ENCODE measurements at regions not wholly inside any gene's neighbourhood (a gene's known extent, or its start where the extent isn't known, plus 50 kb on each side); places are given as distances from the start of the nearest gene placed in this dataset.

GRCh38 chr21:24729568-24729967, 877.7 kb downstream of the MRPL39 start:
- Histone ChIP-seq H3K4me3 (ENCODE audit: low read length) (no peak overlapping the region), H3K27ac (ENCODE audit: low read length) (no peak overlapping the region), H4K20me1 (ENCODE audit: insufficient read depth, low read length) (no peaks in the 10 kb centered on the region), H3K4me1 (ENCODE audit: low read length) (no peaks in the 10 kb centered on the region), H2AFZ (ENCODE audit: low read depth, low read length) (no peak overlapping the region), H3K9me3 (ENCODE audit: insufficient read depth, low read length) (no peaks in the 10 kb centered on the region), H3K36me3 (replicated peaks; ENCODE audit: low read depth, low read length) (no peaks in the 10 kb centered on the region), H3K79me2 (ENCODE audit: low read length) (no peaks in the 10 kb centered on the region), H3K4me2 (ENCODE audit: low read length) (no peak overlapping the region), H3K9ac (ENCODE audit: low read length) (no peak overlapping the region), H3K27me3 (ENCODE audit: low read depth, low read length) (no peaks in the 10 kb centered on the region)
- no peak for TF ChIP-seq CTCF (IDR thresholded peaks at IDR 0.05; ENCODE audit: low read depth, low read length)
- TF ChIP-seq EZH2phosphoT487 (IDR thresholded peaks at IDR 0.05; ENCODE audit: low read depth): no peak

GRCh38 chr21:24727803-24728440, 879.4 kb downstream of the MRPL39 start:
- H3K27me3 ChIP-seq (ENCODE audit: low read depth, low read length): no peaks in the 10 kb centered on the region
- H3K9me3 ChIP-seq (ENCODE audit: insufficient read depth, low read length): no peaks in the 10 kb centered on the region
- no peak for TF ChIP-seq CTCF (IDR thresholded peaks at IDR 0.05; ENCODE audit: low read depth, low read length)
- TF ChIP-seq EZH2phosphoT487 (IDR thresholded peaks at IDR 0.05; ENCODE audit: low read depth): no peak
- H3K27ac ChIP-seq (ENCODE audit: low read length): no peak overlapping the region
- H3K4me1 ChIP-seq (ENCODE audit: low read length): no peaks in the 10 kb centered on the region
- H3K4me2 ChIP-seq (ENCODE audit: low read length): no peak overlapping the region
- H3K79me2 ChIP-seq (ENCODE audit: low read length): no peaks in the 10 kb centered on the region
- no peak overlapping the region for H3K9ac ChIP-seq (ENCODE audit: low read length)
- no peak overlapping the region for H2AFZ ChIP-seq (ENCODE audit: low read depth, low read length)
- no peaks in the 10 kb centered on the region for H4K20me1 ChIP-seq (ENCODE audit: insufficient read depth, low read length)
- H3K36me3 ChIP-seq (replicated peaks; ENCODE audit: low read depth, low read length): no peaks in the 10 kb centered on the region
- no peak overlapping the region for H3K4me3 ChIP-seq (ENCODE audit: low read length)

GRCh38 chr21:24716281-24716918, 890.9 kb downstream of the MRPL39 start:
- Histone ChIP-seq H3K79me2 (ENCODE audit: low read length) (no peaks in the 10 kb centered on the region), H3K9me3 (ENCODE audit: insufficient read depth, low read length) (no peaks in the 10 kb centered on the region), H3K4me1 (ENCODE audit: low read length) (no peaks in the 10 kb centered on the region), H3K27me3 (ENCODE audit: low read depth, low read length) (no peaks in the 10 kb centered on the region), H3K27ac (ENCODE audit: low read length) (no peak overlapping the region), H3K36me3 (replicated peaks; ENCODE audit: low read depth, low read length) (no peaks in the 10 kb centered on the region), H3K4me3 (ENCODE audit: low read length) (no peak overlapping the region), H3K9ac (ENCODE audit: low read length) (no peak overlapping the region), H2AFZ (ENCODE audit: low read depth, low read length) (no peak overlapping the region), H4K20me1 (ENCODE audit: insufficient read depth, low read length) (no peaks in the 10 kb centered on the region), H3K4me2 (ENCODE audit: low read length) (no peak overlapping the region)
- no peak for TF ChIP-seq CTCF (IDR thresholded peaks at IDR 0.05; ENCODE audit: low read depth, low read length)
- TF ChIP-seq EZH2phosphoT487 (IDR thresholded peaks at IDR 0.05; ENCODE audit: low read depth): no peak

- Histone ChIP-seq H3K4me2 (ENCODE audit: low read length) (no peak overlapping the region), H3K9ac (ENCODE audit: low read length) (no peak overlapping the region), H3K36me3 (replicated peaks; ENCODE audit: low read depth, low read length) (no peaks in the 10 kb centered on the region), H2AFZ (ENCODE audit: low read depth, low read length) (no peak overlapping the region), H4K20me1 (ENCODE audit: insufficient read depth, low read length) (no peaks in the 10 kb centered on the region), H3K27ac (ENCODE audit: low read length) (no peak overlapping the region), H3K27me3 (ENCODE audit: low read depth, low read length) (no peaks in the 10 kb centered on the region), H3K4me1 (ENCODE audit: low read length) (no peaks in the 10 kb centered on the region), H3K4me3 (ENCODE audit: low read length) (no peak overlapping the region), H3K79me2 (ENCODE audit: low read length) (no peaks in the 10 kb centered on the region), H3K9me3 (ENCODE audit: insufficient read depth, low read length) (no peaks in the 10 kb centered on the region)
- TF ChIP-seq EZH2phosphoT487 (IDR thresholded peaks at IDR 0.05; ENCODE audit: low read depth) (no peak), CTCF (IDR thresholded peaks at IDR 0.05; ENCODE audit: low read depth, low read length) (no peak)
These were observed 892.6 kb downstream of the MRPL39 start for GRCh38 chr21:24714646-24715200.

Data from OCI-LY3 (cell line).